ENCODE measurements at regions not wholly inside any gene's neighbourhood (a gene's known extent, or its start where the extent isn't known, plus 50 kb on each side); places are given as distances from the start of the nearest gene placed in this dataset.
"Not testable (repeated sequence)": the region's sequence is repeated elsewhere in the genome, so short reads cannot be mapped to it uniquely, and the experiment has no call there.

DNA sequence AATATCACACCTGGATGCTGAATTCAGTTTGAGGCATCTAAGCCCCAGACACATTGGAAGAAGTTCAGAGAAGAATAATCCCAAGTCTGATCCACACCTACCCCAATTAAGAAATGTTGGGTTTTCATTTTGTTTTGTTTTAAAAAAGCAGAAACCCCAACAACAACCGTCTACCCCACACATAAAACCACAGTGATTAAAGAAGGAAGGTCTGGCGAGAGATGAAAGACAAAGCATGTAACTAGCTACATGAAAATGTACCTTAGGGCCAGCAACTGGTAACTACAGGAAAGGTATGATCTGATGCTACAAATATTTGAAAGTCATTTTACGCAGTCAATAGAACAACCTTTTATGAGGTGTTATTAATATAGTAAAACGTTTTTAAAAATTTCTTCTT, 1112.3 kb downstream of the GATA3 start:
- WGBS, 2 donors (ENCODE audit: extremely low coverage in 2 of 2, insufficient read length in 2 of 2, insufficient replicate concordance in 1 of 2): no CpG with 5 or more reads among the region's 4 CpGs
- H2BK12ac ChIP-seq (ENCODE audit: low read length): no peak overlapping the region
- no peaks in the 10 kb centered on the region for H3K36me3 ChIP-seq (replicated peaks in 1 of 2; ENCODE audit: control insufficient read depth in 2 of 2, insufficient read depth in 2 of 2, low read length in 2 of 2)
- H3K9me3 ChIP-seq (replicated peaks in 1 of 2; ENCODE audit: control insufficient read depth in 2 of 2, insufficient read depth in 1 of 2, low read depth in 1 of 2, low read length in 2 of 2): no peaks in the 10 kb centered on the region
- no peak overlapping the region for H3K23ac ChIP-seq (ENCODE audit: low read depth, low read length, poor library complexity)
- no peak overlapping the region for H2BK15ac ChIP-seq (ENCODE audit: low read length)
- H3K4me1 ChIP-seq (ENCODE audit: control insufficient read depth in 2 of 2, insufficient read depth in 1 of 2, low read depth in 1 of 2, low read length in 2 of 2): no peaks in the 10 kb centered on the region
- H3K27me3 ChIP-seq (ENCODE audit: control insufficient read depth in 3 of 3, insufficient read depth in 3 of 3, low read depth in 1 of 3, low read length in 3 of 3): no peaks in the 10 kb centered on the region
- no peak overlapping the region for H2BK5ac ChIP-seq (ENCODE audit: low read length)
- no peak overlapping the region for H3K27ac ChIP-seq (replicated peaks; ENCODE audit: low read length)
- H2AK5ac ChIP-seq (ENCODE audit: low read depth, low read length): no peak overlapping the region
- H3K4me3 ChIP-seq (ENCODE audit: low read length in 2 of 2): no peak overlapping the region
- H4K91ac ChIP-seq (ENCODE audit: low read depth, low read length, poor library complexity): no peak overlapping the region
- H3K18ac ChIP-seq (ENCODE audit: low read length): no peak overlapping the region
- no peaks in the 10 kb centered on the region for H3K79me1 ChIP-seq (ENCODE audit: low read depth, low read length)
- no peak overlapping the region for H3K14ac ChIP-seq (ENCODE audit: low read length)
- no peak overlapping the region for H3K4me2 ChIP-seq (ENCODE audit: insufficient read depth, low read length, poor library complexity, severe bottlenecking)
- H3K4ac ChIP-seq (ENCODE audit: low read length): no peak overlapping the region
- no peak for DNase-seq (ENCODE audit: low spot score)
- H2AFZ ChIP-seq (ENCODE audit: low read length): no peak overlapping the region
- H3K9ac ChIP-seq (ENCODE audit: low read depth, low read length, poor library complexity): no peak overlapping the region
- no peak overlapping the region for H4K8ac ChIP-seq (ENCODE audit: low read depth, low read length)
- H2BK120ac ChIP-seq (ENCODE audit: low read depth, low read length): no peak overlapping the region

DNA sequence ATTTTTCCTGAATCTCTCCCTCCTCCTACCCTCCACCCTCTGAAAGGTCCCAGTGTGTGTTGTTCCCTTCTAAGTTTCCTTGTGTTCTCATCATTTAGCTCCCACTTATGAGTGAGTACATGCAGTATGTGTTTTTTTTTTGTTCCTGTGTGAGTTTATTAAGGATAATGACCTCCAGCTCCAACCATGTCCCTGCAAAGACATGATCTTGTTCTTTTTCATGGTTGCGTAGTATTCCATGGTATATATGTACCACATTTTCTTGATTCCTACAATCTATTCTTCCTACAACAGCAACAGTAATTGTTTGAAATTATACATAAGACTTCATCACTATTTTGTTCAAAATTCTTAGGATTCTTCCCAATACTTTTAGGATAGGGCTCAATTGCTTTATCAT, 1117.8 kb downstream of the GATA3 start:
- Histone ChIP-seq H3K14ac (ENCODE audit: low read length) (no peak overlapping the region), H3K27me3 (ENCODE audit: control insufficient read depth in 3 of 3, insufficient read depth in 3 of 3, low read depth in 1 of 3, low read length in 3 of 3) (no peaks in the 10 kb centered on the region), H3K9me3 (replicated peaks in 1 of 2; ENCODE audit: control insufficient read depth in 2 of 2, insufficient read depth in 1 of 2, low read depth in 1 of 2, low read length in 2 of 2) (no peaks in the 10 kb centered on the region), H3K9ac (ENCODE audit: low read depth, low read length, poor library complexity) (no peak overlapping the region), H3K27ac (replicated peaks; ENCODE audit: low read length) (no peak overlapping the region), H3K23ac (ENCODE audit: low read depth, low read length, poor library complexity) (no peak overlapping the region), H4K91ac (ENCODE audit: low read depth, low read length, poor library complexity) (no peak overlapping the region), H3K4me3 (ENCODE audit: low read length in 2 of 2) (no peak overlapping the region), H2BK15ac (ENCODE audit: low read length) (no peak overlapping the region), H4K8ac (ENCODE audit: low read depth, low read length) (no peak overlapping the region), H2AFZ (ENCODE audit: low read length) (no peak overlapping the region), H2AK5ac (ENCODE audit: low read depth, low read length) (no peak overlapping the region), H3K4me1 (ENCODE audit: control insufficient read depth in 2 of 2, insufficient read depth in 1 of 2, low read depth in 1 of 2, low read length in 2 of 2) (no peaks in the 10 kb centered on the region), H3K4ac (ENCODE audit: low read length) (no peak overlapping the region), H3K36me3 (replicated peaks in 1 of 2; ENCODE audit: control insufficient read depth in 2 of 2, insufficient read depth in 2 of 2, low read length in 2 of 2) (no peaks in the 10 kb centered on the region), H2BK120ac (ENCODE audit: low read depth, low read length) (no peak overlapping the region), H3K4me2 (ENCODE audit: insufficient read depth, low read length, poor library complexity, severe bottlenecking) (no peak overlapping the region), H2BK12ac (ENCODE audit: low read length) (no peak overlapping the region), H2BK5ac (ENCODE audit: low read length) (no peak overlapping the region), H3K18ac (ENCODE audit: low read length) (no peak overlapping the region), H3K79me1 (ENCODE audit: low read depth, low read length) (no peaks in the 10 kb centered on the region)
- no peak for DNase-seq (ENCODE audit: low spot score)
- no CpG with 5 or more reads among the region's 1 CpG for whole genome bisulfite sequencing, 2 donors (ENCODE audit: extremely low coverage in 2 of 2, insufficient read length in 2 of 2, insufficient replicate concordance in 1 of 2)

DNA sequence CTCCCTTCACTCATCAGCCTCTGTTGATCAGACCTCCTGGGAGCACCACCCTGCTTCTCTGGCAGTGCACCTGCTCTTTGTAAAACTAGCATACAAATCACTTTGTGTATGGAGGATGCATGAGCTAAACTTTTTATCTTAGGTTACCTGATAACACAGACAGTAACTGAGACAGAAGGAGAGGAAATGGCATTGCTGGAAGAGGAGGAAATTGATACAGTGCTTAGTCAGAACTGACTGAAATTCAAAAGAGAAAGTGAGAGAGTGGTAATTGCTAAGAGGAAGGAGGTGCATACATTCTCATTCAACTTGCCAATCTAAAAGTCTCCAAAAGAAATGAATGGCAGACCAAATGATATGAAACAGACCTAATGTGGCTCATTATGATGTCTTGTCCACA, 1120.7 kb downstream of the GATA3 start:
- Histone ChIP-seq H4K8ac (ENCODE audit: low read depth, low read length) (no peak overlapping the region), H3K9me3 (replicated peaks in 1 of 2; ENCODE audit: control insufficient read depth in 2 of 2, insufficient read depth in 1 of 2, low read depth in 1 of 2, low read length in 2 of 2) (no peaks in the 10 kb centered on the region), H3K36me3 (replicated peaks in 1 of 2; ENCODE audit: control insufficient read depth in 2 of 2, insufficient read depth in 2 of 2, low read length in 2 of 2) (no peaks in the 10 kb centered on the region), H2AK5ac (ENCODE audit: low read depth, low read length) (no peak overlapping the region), H2BK5ac (ENCODE audit: low read length) (no peak overlapping the region), H2AFZ (ENCODE audit: low read length) (no peak overlapping the region), H3K4me1 (ENCODE audit: control insufficient read depth in 2 of 2, insufficient read depth in 1 of 2, low read depth in 1 of 2, low read length in 2 of 2) (no peaks in the 10 kb centered on the region), H2BK15ac (ENCODE audit: low read length) (no peak overlapping the region), H3K4ac (ENCODE audit: low read length) (no peak overlapping the region), H3K4me2 (ENCODE audit: insufficient read depth, low read length, poor library complexity, severe bottlenecking) (no peak overlapping the region), H3K27me3 (ENCODE audit: control insufficient read depth in 3 of 3, insufficient read depth in 3 of 3, low read depth in 1 of 3, low read length in 3 of 3) (peaks cover 0 to 2% (median 0%) of the 10 kb centered on the region in 3 experiments), H3K14ac (ENCODE audit: low read length) (no peak overlapping the region), H3K4me3 (ENCODE audit: low read length in 2 of 2) (no peak overlapping the region), H3K23ac (ENCODE audit: low read depth, low read length, poor library complexity) (no peak overlapping the region), H3K27ac (replicated peaks; ENCODE audit: low read length) (no peak overlapping the region), H2BK12ac (ENCODE audit: low read length) (no peak overlapping the region), H3K18ac (ENCODE audit: low read length) (no peak overlapping the region), H4K91ac (ENCODE audit: low read depth, low read length, poor library complexity) (no peak overlapping the region), H3K79me1 (ENCODE audit: low read depth, low read length) (no peaks in the 10 kb centered on the region), H2BK120ac (ENCODE audit: low read depth, low read length) (no peak overlapping the region), H3K9ac (ENCODE audit: low read depth, low read length, poor library complexity) (no peak overlapping the region)
- DNase-seq (ENCODE audit: low spot score): no peak

DNA sequence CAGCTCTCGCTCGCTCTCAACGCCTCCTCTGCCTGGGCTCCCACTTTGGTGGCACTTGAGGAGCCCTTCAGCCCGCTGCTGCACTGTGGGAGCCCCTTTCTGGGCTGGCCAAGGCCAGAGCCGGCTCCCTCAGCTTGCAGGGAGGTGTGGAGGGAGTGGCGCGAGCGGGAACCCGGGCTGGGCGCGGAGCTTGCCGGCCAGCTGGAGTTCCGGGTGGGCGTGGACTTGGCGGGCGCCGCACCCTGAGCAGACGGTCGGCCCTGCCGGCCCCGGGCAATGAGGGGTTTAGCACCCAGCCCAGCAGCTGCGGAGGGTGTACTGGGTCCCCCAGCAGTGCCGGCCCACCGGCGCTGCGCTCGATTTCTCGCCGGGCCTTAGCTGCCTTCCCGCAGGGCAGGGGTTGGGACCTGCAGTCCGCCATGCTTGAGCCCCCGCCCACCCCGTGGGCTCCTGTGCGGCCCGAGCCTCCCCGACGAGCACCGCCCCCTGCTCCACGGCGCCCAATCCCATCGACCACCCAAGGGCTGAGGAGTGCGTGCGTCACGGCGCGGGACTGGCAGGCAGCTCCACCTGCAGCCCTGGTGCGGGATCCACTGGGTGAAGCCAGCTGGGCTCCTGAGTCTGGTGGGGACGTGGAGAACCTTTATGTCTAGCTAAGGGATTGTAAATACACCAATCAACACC, 1128.9 kb downstream of the GATA3 start:
- H2AK5ac ChIP-seq (ENCODE audit: low read depth, low read length); H3K23ac ChIP-seq (ENCODE audit: low read depth, low read length, poor library complexity); H3K4me2 ChIP-seq (ENCODE audit: insufficient read depth, low read length, poor library complexity, severe bottlenecking); H2BK5ac ChIP-seq (ENCODE audit: low read length); H3K79me1 ChIP-seq (ENCODE audit: low read depth, low read length); H3K4me3 ChIP-seq (ENCODE audit: low read length in 2 of 2); H3K36me3 ChIP-seq (replicated peaks in 1 of 2; ENCODE audit: control insufficient read depth in 2 of 2, insufficient read depth in 2 of 2, low read length in 2 of 2); H2BK120ac ChIP-seq (ENCODE audit: low read depth, low read length); H4K8ac ChIP-seq (ENCODE audit: low read depth, low read length); H3K4me1 ChIP-seq (ENCODE audit: control insufficient read depth in 2 of 2, insufficient read depth in 1 of 2, low read depth in 1 of 2, low read length in 2 of 2); H3K18ac ChIP-seq (ENCODE audit: low read length); H4K91ac ChIP-seq (ENCODE audit: low read depth, low read length, poor library complexity); H3K9me3 ChIP-seq (replicated peaks in 1 of 2; ENCODE audit: control insufficient read depth in 2 of 2, insufficient read depth in 1 of 2, low read depth in 1 of 2, low read length in 2 of 2); H2AFZ ChIP-seq (ENCODE audit: low read length); H2BK15ac ChIP-seq (ENCODE audit: low read length); H3K27ac ChIP-seq (replicated peaks; ENCODE audit: low read length); H2BK12ac ChIP-seq (ENCODE audit: low read length); DNase-seq (ENCODE audit: low spot score); H3K27me3 ChIP-seq (ENCODE audit: control insufficient read depth in 3 of 3, insufficient read depth in 3 of 3, low read depth in 1 of 3, low read length in 3 of 3); H3K9ac ChIP-seq (ENCODE audit: low read depth, low read length, poor library complexity); H3K14ac ChIP-seq (ENCODE audit: low read length); H3K4ac ChIP-seq (ENCODE audit: low read length): not testable (repeated sequence)
- no CpG with 5 or more reads among the region's 48 CpGs for WGBS, 2 donors (ENCODE audit: extremely low coverage in 2 of 2, insufficient read length in 2 of 2, insufficient replicate concordance in 1 of 2)

Measured in neuronal stem cell (in vitro differentiated cells).